GM06990 (cell line): ENCODE measurements at regions not wholly inside any gene's neighbourhood (a gene's known extent, or its start where the extent isn't known, plus 50 kb on each side); places are given as distances from the start of the nearest gene placed in this dataset.
"Not testable (repeated sequence)": the region's sequence is repeated elsewhere in the genome, so short reads cannot be mapped to it uniquely, and the experiment has no call there.

Experiments used
- DNase-seq: peaks from one replicate; pipeline ENCODE4 v3.0.0-alpha.2; 2011; ENCODE audit not compliant: insufficient read length; ENCODE audit errors: extremely low read depth
- H3K27me3 ChIP-seq: replicated peaks from 2 replicates; pipeline ENCODE4 v1.6.0; 2011; ENCODE audit warnings: low read length; ENCODE audit not compliant: control insufficient read depth, insufficient read depth
- H3K36me3 ChIP-seq: 2 replicates; pipeline ENCODE4 v1.5.1; 2011; ENCODE audit warnings: low read length; ENCODE audit not compliant: control insufficient read depth, insufficient read depth
- H3K4me3 ChIP-seq: replicated peaks from 2 replicates; pipeline ENCODE4 v1.5.1; 2011; ENCODE audit warnings: low read depth, mild to moderate bottlenecking, control low read depth, low read length
- TF ChIP-seq, protein P1 (sequence below): IDR thresholded peaks from 2 replicates; pipeline ENCODE4 v1.5.1; 2011; ENCODE audit warnings: low read length, control low read depth, mild to moderate bottlenecking, inconsistent platforms; ENCODE audit not compliant: insufficient read depth, poor library complexity, severe bottlenecking

DNA sequence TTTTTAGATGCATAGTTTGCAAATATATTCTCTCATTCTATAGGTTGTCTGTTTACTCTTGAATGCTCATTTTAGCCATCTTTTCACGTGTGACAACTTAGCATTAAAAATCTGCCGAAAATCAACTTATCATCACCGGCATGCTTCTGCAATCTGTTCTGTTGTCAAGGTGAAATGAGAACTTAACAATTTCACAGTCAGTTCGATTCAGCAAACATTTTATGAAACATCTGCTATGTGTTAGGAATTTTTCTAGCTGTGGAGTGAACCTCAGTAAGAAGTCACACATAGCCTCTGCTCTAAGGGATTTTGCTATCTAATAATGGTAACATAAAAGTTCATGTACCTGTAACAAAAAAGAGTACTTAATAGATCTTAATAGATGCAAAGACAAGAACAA lies 256.1 kb downstream of the ZWINT start:
- DNase-seq = no peak
- Histone ChIP-seq H3K4me3 (no peak overlapping the region), H3K27me3 (no peaks in the 10 kb centered on the region), H3K36me3 (no peaks in the 10 kb centered on the region)
- TF ChIP-seq, protein P1, sequence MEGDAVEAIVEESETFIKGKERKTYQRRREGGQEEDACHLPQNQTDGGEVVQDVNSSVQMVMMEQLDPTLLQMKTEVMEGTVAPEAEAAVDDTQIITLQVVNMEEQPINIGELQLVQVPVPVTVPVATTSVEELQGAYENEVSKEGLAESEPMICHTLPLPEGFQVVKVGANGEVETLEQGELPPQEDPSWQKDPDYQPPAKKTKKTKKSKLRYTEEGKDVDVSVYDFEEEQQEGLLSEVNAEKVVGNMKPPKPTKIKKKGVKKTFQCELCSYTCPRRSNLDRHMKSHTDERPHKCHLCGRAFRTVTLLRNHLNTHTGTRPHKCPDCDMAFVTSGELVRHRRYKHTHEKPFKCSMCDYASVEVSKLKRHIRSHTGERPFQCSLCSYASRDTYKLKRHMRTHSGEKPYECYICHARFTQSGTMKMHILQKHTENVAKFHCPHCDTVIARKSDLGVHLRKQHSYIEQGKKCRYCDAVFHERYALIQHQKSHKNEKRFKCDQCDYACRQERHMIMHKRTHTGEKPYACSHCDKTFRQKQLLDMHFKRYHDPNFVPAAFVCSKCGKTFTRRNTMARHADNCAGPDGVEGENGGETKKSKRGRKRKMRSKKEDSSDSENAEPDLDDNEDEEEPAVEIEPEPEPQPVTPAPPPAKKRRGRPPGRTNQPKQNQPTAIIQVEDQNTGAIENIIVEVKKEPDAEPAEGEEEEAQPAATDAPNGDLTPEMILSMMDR = no peak

DNA sequence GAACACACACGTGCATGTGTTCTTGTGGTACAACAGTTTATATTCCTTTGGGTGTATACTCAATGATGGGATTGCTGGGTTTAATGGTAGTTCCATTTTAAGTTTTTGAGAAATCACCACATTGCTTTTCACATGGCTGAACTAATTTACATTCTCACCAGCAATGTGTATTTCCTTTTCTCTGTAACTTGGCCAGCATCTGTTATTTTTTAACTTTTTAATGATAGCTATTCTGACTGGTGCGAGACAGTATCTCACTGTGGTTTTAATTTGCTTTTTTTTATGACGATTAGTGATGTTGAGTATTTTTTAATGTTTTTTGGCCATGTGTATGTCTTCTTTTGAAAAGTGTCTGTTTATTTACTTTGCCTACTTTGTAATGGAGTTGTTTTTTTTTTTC lies 256.6 kb downstream of the ZWINT start:
- Histone ChIP-seq H3K36me3 (no peaks in the 10 kb centered on the region), H3K27me3 (no peaks in the 10 kb centered on the region), H3K4me3 (no peak overlapping the region)
- TF ChIP-seq, protein P1 = no peak
- DNase-seq = no peak

DNA sequence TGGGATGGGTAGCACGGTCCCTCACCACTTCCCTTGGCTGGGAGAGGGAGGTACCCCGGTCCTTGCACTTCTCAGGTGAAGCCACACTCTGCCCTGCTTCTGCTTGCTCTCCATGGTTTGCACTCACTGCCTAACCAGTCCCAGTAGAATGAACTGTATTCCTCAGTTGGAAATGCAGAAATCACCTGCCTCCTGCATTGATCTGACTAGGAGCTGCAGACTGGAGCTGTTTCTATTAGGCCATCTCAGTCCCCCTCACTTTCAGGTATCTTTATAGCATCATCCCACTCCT lies 264.9 kb downstream of the ZWINT start:
- TF ChIP-seq, protein P1 = no peak
- Histone ChIP-seq H3K4me3 (no peak overlapping the region), H3K27me3 (no peaks in the 10 kb centered on the region), H3K36me3 (no peaks in the 10 kb centered on the region)
- no peak for DNase-seq

DNA sequence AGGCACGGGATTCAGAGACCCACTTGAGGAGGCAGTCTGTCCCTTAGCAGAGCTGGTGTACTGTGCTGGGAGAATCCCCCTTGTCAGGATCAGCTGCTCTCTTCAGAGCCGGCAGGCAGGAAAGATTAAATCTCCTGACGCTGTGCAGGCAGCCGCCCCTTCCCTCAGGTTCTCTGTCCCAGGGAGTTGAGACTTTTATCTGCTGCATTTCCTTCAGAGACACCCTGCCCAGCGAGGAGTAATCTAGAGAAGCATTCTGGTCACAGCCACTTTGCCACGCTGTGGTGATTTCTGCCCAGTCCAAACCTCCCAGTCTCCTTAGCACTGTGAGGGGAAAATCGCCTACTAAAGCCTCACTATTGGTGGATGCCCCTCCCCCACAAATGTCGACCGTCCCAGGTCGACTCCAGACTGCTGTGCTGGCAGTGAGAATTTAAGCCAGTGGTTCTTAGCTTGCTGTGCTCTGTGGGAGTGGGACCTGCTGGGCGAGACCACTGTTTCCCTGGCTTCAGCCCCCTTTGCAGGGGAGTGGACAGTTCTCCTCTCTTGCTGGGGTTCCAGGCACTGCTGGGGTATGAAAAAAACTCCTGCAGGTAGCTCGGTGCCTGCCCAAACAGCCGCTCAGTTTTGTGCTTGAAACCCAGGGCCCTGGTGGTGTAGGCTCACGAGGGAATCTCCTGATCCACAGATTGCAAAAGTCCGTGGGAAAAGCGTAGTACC lies 265.4 kb downstream of the ZWINT start:
- H3K36me3 ChIP-seq = no peaks in the 10 kb centered on the region
- no peaks in the 10 kb centered on the region for H3K27me3 ChIP-seq
- TF ChIP-seq, protein P1 = no peak
- H3K4me3 ChIP-seq = no peak overlapping the region
- DNase-seq = no peak

DNA sequence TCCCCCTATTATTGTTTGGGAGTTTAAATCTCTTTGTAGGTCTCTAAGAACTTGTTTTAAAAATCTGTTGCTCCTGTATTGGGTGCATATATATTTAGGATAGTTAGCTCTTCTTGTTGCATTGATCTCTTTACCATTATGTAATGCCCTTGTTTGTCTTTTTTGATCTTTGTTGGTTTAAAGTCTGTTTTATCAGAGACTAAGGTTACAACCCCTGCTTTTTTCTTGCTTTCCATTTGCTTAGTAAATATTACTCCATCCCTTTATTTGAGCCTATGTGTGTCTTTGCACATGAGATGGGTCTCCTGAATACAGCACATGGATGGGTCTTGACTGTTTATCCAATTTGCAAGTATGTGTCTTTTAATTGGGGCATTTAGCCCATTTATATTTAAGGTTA lies 267.4 kb downstream of the ZWINT start:
- not testable (repeated sequence) for DNase-seq, H3K27me3 ChIP-seq, H3K4me3 ChIP-seq, H3K36me3 ChIP-seq

DNA sequence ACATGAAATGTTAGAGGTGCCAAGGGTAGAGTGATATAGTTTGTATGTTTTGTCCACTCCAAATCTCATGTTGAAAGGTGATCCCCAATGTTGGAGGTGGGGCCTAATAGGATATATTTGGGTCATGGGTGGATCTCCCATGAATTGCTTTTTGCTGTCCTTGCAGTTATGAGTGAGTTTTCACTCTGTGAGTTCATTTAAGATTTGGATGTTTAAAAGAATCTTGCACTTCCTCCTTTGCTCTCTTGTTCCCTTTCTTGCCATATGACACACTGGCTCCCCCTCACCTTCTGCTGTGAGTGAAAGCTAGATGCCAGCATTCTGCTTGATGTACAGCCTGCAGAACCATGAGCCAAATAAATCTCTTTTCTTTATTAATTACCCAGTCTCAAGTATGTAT lies 269.2 kb downstream of the ZWINT start:
- Histone ChIP-seq H3K27me3 (no peaks in the 10 kb centered on the region), H3K4me3 (no peak overlapping the region), H3K36me3 (no peaks in the 10 kb centered on the region)
- DNase-seq = no peak
- TF ChIP-seq, protein P1 = no peak
